IPS DF 6.9 (cell line): ENCODE measurements at regions not wholly inside any gene's neighbourhood (a gene's known extent, or its start where the extent isn't known, plus 50 kb on each side); places are given as distances from the start of the nearest gene placed in this dataset.
"Not testable (repeated sequence)": the region's sequence is repeated elsewhere in the genome, so short reads cannot be mapped to it uniquely, and the experiment has no call there.

Experiments used
- DNase-seq: peaks from one replicate; pipeline ENCODE4 v3.0.0-alpha.2; 2013; ENCODE audit warnings: low read depth, low spot score
- H3K27ac ChIP-seq: one replicate; pipeline ENCODE4 v1.5.1; 2013; ENCODE audit warnings: low read length, control low read depth
- H3K27me3 ChIP-seq: 2 replicates; pipeline ENCODE4 v1.6.1; 2013; ENCODE audit warnings: mild to moderate bottlenecking, low read length; ENCODE audit not compliant: control insufficient read depth, insufficient read depth
- H3K36me3 ChIP-seq: 2 replicates; pipeline ENCODE4 v1.6.1; 2013; ENCODE audit warnings: low read length; ENCODE audit not compliant: control insufficient read depth, insufficient read depth
- H3K4me1 ChIP-seq: 2 replicates; pipeline ENCODE4 v1.6.1; 2013; ENCODE audit warnings: low read length; ENCODE audit not compliant: control insufficient read depth, insufficient read depth
- H3K4me3 ChIP-seq: 2 replicates; pipeline ENCODE4 v1.5.1; 2013; ENCODE audit warnings: mild to moderate bottlenecking, low read length
- H3K9me3 ChIP-seq: 2 replicates; pipeline ENCODE4 v1.6.1; 2013; ENCODE audit warnings: low read length, inconsistent platforms; ENCODE audit not compliant: control insufficient read depth, insufficient read depth
- WGBS: extraction: QIAGEN DNeasy Blood & Tissue Kit; methylation state at CpG from one replicate; pipeline ENCODE4 v1.1.7; 2013; ENCODE audit warnings: mixed read lengths, missing lambda C conversion rate; ENCODE audit not compliant: insufficient read length, insufficient coverage; 5-methylcytosine and 5-hydroxymethylcytosine counted together

DNA sequence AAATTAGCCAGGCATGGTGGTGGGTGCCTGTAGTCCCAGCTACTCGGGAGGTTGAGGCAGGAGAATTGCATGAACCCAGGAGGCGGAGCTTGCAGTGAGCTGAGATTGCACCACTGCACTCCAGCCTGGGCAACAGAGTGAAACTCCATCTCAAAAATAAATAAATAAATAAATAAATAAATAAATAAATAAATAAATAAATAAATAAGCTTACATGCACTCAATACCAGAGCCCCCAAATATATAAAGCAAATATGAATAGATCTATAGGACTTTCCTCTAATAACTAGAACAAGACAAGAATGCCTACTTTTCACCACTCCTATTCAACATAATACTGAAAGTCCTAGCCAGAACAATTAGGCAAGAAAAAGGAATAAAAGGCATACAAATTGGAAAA lies 147.5 kb upstream of the SOX6 start:
- H3K27ac ChIP-seq, H3K4me1 ChIP-seq, H3K36me3 ChIP-seq, H3K4me3 ChIP-seq, DNase-seq, H3K9me3 ChIP-seq: not testable (repeated sequence)
- peaks cover 11% of the 10 kb centered on the region; the same call in 1 of the 2 replicates for H3K27me3 ChIP-seq
- no CpG with 5 or more reads among the region's 2 CpGs for WGBS

DNA sequence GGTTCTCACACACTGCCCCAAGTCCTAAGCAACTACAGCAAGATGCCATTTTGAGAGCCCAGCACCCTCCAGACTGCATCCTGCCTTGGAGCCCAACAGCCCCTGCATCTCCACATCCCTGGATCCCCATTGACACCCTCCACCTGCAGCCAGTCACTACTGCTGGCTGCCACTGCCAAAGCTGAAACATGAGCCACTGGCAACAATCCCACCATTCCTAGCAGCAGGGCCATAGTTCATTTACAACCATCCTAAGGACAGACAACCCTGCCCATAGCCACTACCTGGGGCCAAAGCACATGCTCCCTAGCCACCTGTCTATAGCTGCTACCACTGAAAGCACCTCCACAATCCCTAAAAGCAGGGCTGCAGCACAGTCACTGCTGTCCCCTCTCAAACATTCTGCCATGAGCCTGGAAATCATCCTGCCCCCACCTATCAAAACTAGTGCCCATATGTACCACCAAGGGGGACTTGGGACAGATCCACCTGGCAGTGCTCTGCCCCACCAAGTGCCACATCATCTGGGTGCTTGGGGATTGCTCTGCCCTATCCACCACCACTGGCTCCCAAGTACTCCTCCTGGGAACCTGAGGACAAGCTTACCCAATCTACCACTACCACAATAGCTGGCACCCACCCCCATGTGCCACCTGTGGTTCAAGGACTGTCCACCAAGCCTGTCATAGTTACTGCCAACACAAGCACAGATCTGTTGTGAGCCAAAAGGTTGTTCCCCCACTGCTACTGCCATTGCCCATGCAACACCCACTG lies 138.8 kb upstream of the SOX6 start:
- DNase-seq, result no peak
- Histone ChIP-seq H3K4me1 (no peaks in the 10 kb centered on the region), H3K27me3 (no peaks in the 10 kb centered on the region), H3K4me3 (no peak overlapping the region), H3K36me3 (no peaks in the 10 kb centered on the region), H3K27ac (no peak overlapping the region), H3K9me3 (no peaks in the 10 kb centered on the region)

DNA sequence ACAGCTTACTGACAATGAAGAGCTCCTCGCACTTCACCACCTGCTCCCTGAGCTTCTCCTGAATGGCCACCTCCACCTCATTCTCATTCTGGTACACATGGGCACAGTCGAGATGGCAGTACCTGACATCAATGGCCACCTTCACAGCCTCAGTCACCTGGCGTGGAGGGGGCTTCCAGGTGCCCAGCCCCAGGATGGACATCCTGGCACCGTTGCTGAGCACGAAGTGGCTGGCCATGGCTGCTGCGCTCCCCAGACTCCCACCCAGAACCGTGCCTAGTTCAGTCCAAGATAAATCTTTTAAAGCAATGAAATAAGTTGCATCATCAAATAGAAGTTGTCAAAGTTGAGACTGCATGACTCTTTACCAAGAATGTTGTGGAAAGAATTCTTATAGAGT lies 128.1 kb upstream of the SOX6 start:
- H3K9me3 ChIP-seq, result no peaks in the 10 kb centered on the region
- H3K4me3 ChIP-seq, result no peak overlapping the region
- no CpG with 5 or more reads among the region's 7 CpGs for WGBS
- no peaks in the 10 kb centered on the region for H3K36me3 ChIP-seq
- no peaks in the 10 kb centered on the region for H3K4me1 ChIP-seq
- DNase-seq, result no peak
- no peak overlapping the region for H3K27ac ChIP-seq
- no peaks in the 10 kb centered on the region for H3K27me3 ChIP-seq

DNA sequence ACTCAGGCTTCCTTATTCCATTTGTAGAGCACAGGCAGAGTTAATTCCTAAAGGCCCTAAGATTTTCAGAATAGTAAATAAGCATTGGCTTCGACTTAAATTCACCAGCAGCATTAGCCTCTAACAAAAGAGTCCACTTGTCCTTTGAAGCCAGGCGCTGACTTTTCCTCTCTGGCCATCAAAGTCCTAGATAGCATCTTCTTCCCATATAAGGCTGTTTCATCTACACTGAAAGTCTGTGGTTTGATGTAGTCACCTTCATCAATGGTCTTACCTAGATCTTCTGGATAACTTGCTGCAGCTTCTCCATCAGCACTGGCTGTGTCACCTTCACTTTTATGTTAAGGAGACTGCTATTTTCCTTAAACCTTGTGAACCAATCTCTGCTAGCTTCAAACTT lies 118.3 kb upstream of the SOX6 start:
- no peak for DNase-seq
- Histone ChIP-seq H3K27ac (no peak overlapping the region), H3K9me3 (no peaks in the 10 kb centered on the region), H3K4me3 (no peak overlapping the region), H3K36me3 (no peaks in the 10 kb centered on the region), H3K27me3 (no peaks in the 10 kb centered on the region), H3K4me1 (no peaks in the 10 kb centered on the region)
- WGBS, result no CpG with 5 or more reads among the region's 2 CpGs

DNA sequence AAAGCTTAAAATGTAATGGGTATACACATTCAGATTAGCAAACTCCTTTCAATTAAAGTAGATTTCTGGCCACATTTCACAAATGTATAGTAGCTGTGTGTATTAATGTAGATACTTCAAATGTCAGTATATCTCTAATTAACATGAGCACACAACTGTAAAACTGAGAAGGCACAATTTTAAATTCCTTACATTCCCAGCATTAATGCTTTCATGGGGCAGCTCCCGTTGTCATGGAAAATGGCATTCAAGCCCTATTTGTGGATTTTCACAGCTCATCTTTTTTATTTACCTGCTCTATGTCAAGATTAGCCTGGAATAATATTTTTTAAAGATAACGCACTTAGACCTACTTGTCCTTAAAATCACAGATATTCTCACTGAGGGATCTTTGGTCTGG lies 113.6 kb upstream of the SOX6 start:
- H3K36me3 ChIP-seq, result no peaks in the 10 kb centered on the region
- no peak overlapping the region for H3K27ac ChIP-seq
- no peaks in the 10 kb centered on the region for H3K4me1 ChIP-seq
- H3K27me3 ChIP-seq, result no peaks in the 10 kb centered on the region
- no peaks in the 10 kb centered on the region for H3K9me3 ChIP-seq
- H3K4me3 ChIP-seq, result no peak overlapping the region
- DNase-seq, result no peak
- no CpG with 5 or more reads among the region's 2 CpGs for WGBS

DNA sequence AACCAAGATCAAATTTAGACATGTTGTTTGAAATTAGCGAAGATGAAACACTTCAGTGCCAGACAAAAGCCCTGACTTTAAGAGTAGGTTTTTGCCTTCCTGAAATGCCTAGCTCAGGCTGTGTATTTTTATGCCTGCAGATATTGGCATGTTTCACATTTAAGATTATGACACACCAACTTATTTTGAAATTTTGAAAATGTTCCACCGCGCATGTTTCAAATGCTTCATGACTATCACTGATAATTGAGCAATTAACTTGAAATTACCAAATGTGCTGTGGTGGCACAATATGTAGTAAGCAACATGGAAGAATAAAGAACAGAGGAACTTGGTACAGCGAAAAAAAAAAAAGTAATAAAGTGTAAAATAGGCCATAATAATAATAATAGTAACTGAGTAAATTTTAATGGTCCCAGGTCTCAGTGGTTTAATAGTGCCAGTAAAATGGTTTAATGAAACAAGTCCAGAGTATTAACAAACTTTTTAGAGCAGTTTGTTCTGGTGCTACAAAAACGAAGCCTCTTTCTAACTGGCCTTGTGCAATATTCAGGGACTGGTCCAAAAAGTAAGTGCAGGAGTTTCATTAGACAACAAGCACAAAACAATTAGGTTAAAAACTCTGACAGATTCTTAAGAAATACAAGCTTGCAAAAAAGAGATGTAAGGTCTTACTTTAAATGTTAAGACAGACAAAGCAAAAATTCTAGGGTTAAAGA lies 112.5 kb upstream of the SOX6 start:
- WGBS, result no CpG with 5 or more reads among the region's 5 CpGs

DNA sequence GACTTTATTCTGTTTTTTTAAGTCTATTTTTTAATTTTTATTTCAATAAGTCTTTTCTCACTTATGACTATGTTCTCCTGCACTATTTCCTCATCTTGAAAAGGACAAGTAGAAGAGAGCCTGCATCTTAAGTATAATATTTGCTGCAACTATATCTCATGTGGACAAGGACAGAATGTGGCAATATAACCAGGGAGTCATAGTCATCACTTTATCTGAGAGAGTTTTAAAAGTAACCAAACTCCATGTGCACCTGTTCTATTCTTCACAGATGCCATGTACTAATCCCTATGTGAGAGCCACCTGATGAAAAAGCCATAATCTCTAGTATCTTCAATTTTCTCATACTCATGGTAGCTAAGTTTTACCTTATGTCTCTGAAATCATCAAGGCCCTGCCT lies 104.2 kb upstream of the SOX6 start:
- Histone ChIP-seq H3K9me3 (no peaks in the 10 kb centered on the region), H3K4me1 (no peaks in the 10 kb centered on the region), H3K27me3 (no peaks in the 10 kb centered on the region), H3K27ac (no peak overlapping the region), H3K4me3 (no peak overlapping the region), H3K36me3 (no peaks in the 10 kb centered on the region)
- no peak for DNase-seq

More for the DNA sequence above, 112.5 kb upstream of the SOX6 start:
- no peaks in the 10 kb centered on the region for H3K36me3 ChIP-seq
- H3K27me3 ChIP-seq, result no peaks in the 10 kb centered on the region
- DNase-seq, result no peak
- H3K9me3 ChIP-seq, result no peaks in the 10 kb centered on the region
- no peak overlapping the region for H3K4me3 ChIP-seq
- H3K4me1 ChIP-seq, result no peaks in the 10 kb centered on the region
- no peak overlapping the region for H3K27ac ChIP-seq

DNA sequence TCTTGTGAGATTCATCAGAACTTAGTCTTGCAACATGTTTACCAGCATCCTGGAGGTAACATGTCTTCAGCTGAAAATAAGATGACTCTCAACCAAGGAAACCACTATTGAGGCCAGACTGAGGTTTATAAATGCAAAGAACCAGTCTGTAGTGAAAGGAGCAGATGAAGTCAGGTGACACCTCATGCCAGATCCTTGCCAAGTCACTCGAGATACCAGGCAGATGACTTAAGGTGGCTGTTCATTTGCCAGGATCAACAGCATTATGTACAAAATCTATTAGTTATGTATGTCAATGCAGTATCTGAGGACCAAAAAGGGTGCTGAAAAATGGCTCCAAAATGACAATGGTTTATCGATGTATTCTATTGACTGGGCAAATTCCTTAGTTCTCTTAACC lies 100.0 kb upstream of the SOX6 start:
- no peak for DNase-seq
- WGBS, result no CpG with 5 or more reads among the region's 2 CpGs
- no peak overlapping the region for H3K4me3 ChIP-seq

DNA sequence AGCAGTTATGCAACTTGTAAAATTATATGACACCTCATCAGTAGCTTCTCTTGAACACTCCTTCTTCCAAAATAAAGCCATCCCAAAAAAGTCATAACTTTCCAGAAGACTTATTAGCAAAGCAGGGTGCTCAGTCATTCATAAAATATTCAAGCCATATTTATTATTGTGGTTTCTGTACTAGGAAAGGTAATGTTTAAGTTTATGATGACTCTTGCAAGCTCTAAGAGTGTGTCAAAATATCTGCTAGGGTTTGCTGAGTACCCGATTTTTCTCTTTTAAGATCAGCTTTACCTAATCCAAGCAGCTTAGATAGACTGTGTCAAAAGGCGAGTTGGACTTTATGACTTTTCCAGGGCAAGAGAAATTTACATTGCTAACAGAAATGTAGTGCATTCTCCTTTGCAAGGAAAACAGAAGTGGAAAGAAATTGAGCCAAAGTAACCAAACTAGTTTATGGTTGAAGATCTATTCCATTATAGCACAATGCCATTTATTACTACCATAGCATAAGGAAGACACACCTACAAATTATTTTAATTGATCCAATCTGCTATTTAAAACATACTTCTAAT lies 98.0 kb upstream of the SOX6 start:
- H3K4me3 ChIP-seq, result no peak overlapping the region
- no peak overlapping the region for H3K27ac ChIP-seq
- H3K4me1 ChIP-seq, result no peaks in the 10 kb centered on the region
- H3K36me3 ChIP-seq, result no peaks in the 10 kb centered on the region
- no peaks in the 10 kb centered on the region for H3K9me3 ChIP-seq
- WGBS, result no CpG with 5 or more reads among the region's 2 CpGs
- DNase-seq, result no peak
- no peaks in the 10 kb centered on the region for H3K27me3 ChIP-seq

More for the DNA sequence above, 100.0 kb upstream of the SOX6 start:
- Histone ChIP-seq H3K36me3 (no peaks in the 10 kb centered on the region), H3K27ac (no peak overlapping the region), H3K4me1 (no peaks in the 10 kb centered on the region), H3K27me3 (no peaks in the 10 kb centered on the region), H3K9me3 (no peaks in the 10 kb centered on the region)

DNA sequence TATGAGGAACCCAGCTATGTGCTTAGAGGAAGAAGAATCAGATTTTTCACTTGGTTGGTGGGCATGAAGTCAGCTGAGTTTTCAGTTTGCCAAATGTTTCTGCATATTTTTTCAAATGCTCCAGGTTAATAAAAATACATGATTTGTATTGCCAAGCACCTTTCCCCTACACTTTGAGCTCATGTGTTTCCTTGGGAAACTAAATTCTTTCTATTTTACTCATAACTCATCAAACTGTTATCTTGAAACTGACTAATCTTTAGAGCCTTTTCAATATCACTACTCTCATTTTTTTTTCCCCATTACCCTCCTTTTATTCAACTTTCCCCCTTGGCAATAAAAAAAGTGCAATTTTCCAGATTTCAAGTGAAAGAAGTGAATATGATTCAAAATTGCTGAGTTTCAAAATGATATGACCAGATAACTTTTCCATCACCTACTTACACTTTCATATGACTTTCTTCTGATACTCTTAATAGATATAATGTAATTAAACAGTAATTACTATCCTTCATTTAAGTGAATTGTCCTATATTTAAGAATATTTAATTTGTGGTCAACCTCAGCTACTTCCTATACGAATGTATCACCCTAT lies 91.9 kb upstream of the SOX6 start:
- Histone ChIP-seq H3K27ac (no peak overlapping the region), H3K36me3 (no peaks in the 10 kb centered on the region), H3K27me3 (no peaks in the 10 kb centered on the region), H3K9me3 (no peaks in the 10 kb centered on the region), H3K4me1 (no peaks in the 10 kb centered on the region), H3K4me3 (no peak overlapping the region)
- DNase-seq, result no peak
- WGBS, result no CpG with 5 or more reads among the region's 1 CpG
